Smooth muscle cell (in vitro differentiated cells): ENCODE measurements at regions not wholly inside any gene's neighbourhood (a gene's known extent, or its start where the extent isn't known, plus 50 kb on each side); places are given as distances from the start of the nearest gene placed in this dataset.
A peak's percentile ranks its signal among the peaks of the same experiment; 100 is the strongest.

ENCODE experiments used
- DNase-seq: peaks from one replicate; lab custom pipeline; 2025; ENCODE audit not compliant: unreplicated experiment; lab: John Stamatoyannopoulos, UW
- H2AFZ ChIP-seq: fragments of 200-600 bp; sonication (generic); 2 replicates; pipeline ENCODE4 v1.6.0; 2016; ENCODE audit warnings: antibody characterized with exemption, low read depth, mild to moderate bottlenecking
- H3F3A ChIP-seq: fragments of 200-600 bp; sonication (generic); 2 replicates; pipeline ENCODE4 v1.6.0; 2017; ENCODE audit warnings: antibody characterized with exemption, low read depth
- H3K27ac ChIP-seq: fragments of 200-600 bp; sonication (generic); 2 replicates; pipeline ENCODE4 v1.5.1; 2016; ENCODE audit warnings: low read depth, mild to moderate bottlenecking
- H3K27me3 ChIP-seq: fragments of 200-600 bp; sonication (generic); 2 replicates; pipeline ENCODE4 v1.6.1; 2016; ENCODE audit warnings: low read depth, mild to moderate bottlenecking
- H3K36me3 ChIP-seq: fragments of 200-600 bp; sonication (generic); 2 replicates; pipeline ENCODE4 v1.5.1; 2016; ENCODE audit warnings: low read depth
- H3K4me1 ChIP-seq: fragments of 200-600 bp; sonication (generic); 2 replicates; pipeline ENCODE4 v1.5.1; 2016; ENCODE audit warnings: low read depth
- H3K4me2 ChIP-seq: fragments of 200-600 bp; sonication (generic); 2 replicates; pipeline ENCODE4 v1.6.0; 2016; ENCODE audit warnings: mild to moderate bottlenecking
- H3K4me3 ChIP-seq: fragments of 200-600 bp; sonication (generic); 2 replicates; pipeline ENCODE4 v1.5.1; 2016; ENCODE audit warnings: mild to moderate bottlenecking
- H3K79me2 ChIP-seq: fragments of 200-600 bp; sonication (generic); 2 replicates; pipeline ENCODE4 v1.6.0; 2016; ENCODE audit warnings: low read depth, mild to moderate bottlenecking
- H3K9ac ChIP-seq: fragments of 200-600 bp; sonication (generic); 2 replicates; pipeline ENCODE4 v1.6.0; 2016; ENCODE audit warnings: low read depth
- H3K9me3 ChIP-seq: fragments of 200-600 bp; sonication (generic); replicated peaks from 2 replicates; pipeline ENCODE4 v1.5.1; 2016; ENCODE audit warnings: low read depth
- H4K20me1 ChIP-seq: fragments of 200-600 bp; sonication (generic); 2 replicates; pipeline ENCODE4 v1.6.0; 2016; ENCODE audit warnings: low read depth
- CTCF ChIP-seq: fragments of 200-600 bp; sonication (generic); IDR thresholded peaks from 2 replicates; pipeline ENCODE4 v1.5.1; 2017; ENCODE audit warnings: borderline replicate concordance, mild to moderate bottlenecking, antibody characterized with exemption; ENCODE audit not compliant: insufficient read depth, poor library complexity, severe bottlenecking
- WGBS: methylation state at CpG from one replicate; pipeline ENCODE4 v1.1.7; 2016; ENCODE audit warnings: low lambda C conversion rate; 5-methylcytosine and 5-hydroxymethylcytosine counted together

GRCh38 chr22:48369789-48370507, 1457.7 kb downstream of the BRD1 start:
- H3K36me3 ChIP-seq: no peaks in the 10 kb centered on the region
- H4K20me1 ChIP-seq: no peaks in the 10 kb centered on the region
- WGBS: 26% methylated on average over 16 of the region's 17 CpGs
- no peak for DNase-seq
- TF ChIP-seq CTCF: no peak
- no peaks in the 10 kb centered on the region for H3F3A ChIP-seq
- peaks cover 11% of the 10 kb centered on the region for H3K4me1 ChIP-seq
- no peaks in the 10 kb centered on the region for H3K9me3 ChIP-seq
- H3K9ac ChIP-seq: no peak overlapping the region
- H3K27ac ChIP-seq: no peak overlapping the region
- no peaks in the 10 kb centered on the region for H3K79me2 ChIP-seq
- no peak overlapping the region for H2AFZ ChIP-seq
- peaks cover 2% of the 10 kb centered on the region for H3K27me3 ChIP-seq
- no peak overlapping the region for H3K4me3 ChIP-seq
- H3K4me2 ChIP-seq: peak overlapping the region; percentile 33

GRCh38 chr22:48368975-48369525, 1458.6 kb downstream of the BRD1 start:
- no peaks in the 10 kb centered on the region for H3K9me3 ChIP-seq

GRCh38 chr22:48367731-48368130, 1459.9 kb downstream of the BRD1 start:
- no peak for TF ChIP-seq CTCF
- no peak for DNase-seq
- H3K4me3 ChIP-seq: no peak overlapping the region
- no peaks in the 10 kb centered on the region for H3K36me3 ChIP-seq
- H3K79me2 ChIP-seq: no peaks in the 10 kb centered on the region
- no peaks in the 10 kb centered on the region for H3K27me3 ChIP-seq
- H3K27ac ChIP-seq: no peak overlapping the region
- WGBS: 96% methylated on average over 12 of the region's 12 CpGs
- no peaks in the 10 kb centered on the region for H4K20me1 ChIP-seq
- H3K4me2 ChIP-seq: no peak overlapping the region
- H3K4me1 ChIP-seq: peaks cover 11% of the 10 kb centered on the region
- no peaks in the 10 kb centered on the region for H3K9me3 ChIP-seq
- H3K9ac ChIP-seq: no peak overlapping the region
- H3F3A ChIP-seq: no peaks in the 10 kb centered on the region
- H2AFZ ChIP-seq: no peak overlapping the region

More at GRCh38 chr22:48368975-48369525, 1458.6 kb downstream of the BRD1 start:
- Histone ChIP-seq H3K4me2 (no peak overlapping the region), H3K79me2 (no peaks in the 10 kb centered on the region), H3K27me3 (no peaks in the 10 kb centered on the region), H3K36me3 (no peaks in the 10 kb centered on the region), H3K4me1 (peaks cover 11% of the 10 kb centered on the region), H3K4me3 (no peak overlapping the region), H4K20me1 (no peaks in the 10 kb centered on the region), H3K27ac (no peak overlapping the region), H3F3A (no peaks in the 10 kb centered on the region), H2AFZ (no peak overlapping the region), H3K9ac (no peak overlapping the region)
- TF ChIP-seq CTCF: no peak
- DNase-seq: no peak
- 77% methylated on average over 11 of the region's 11 CpGs for WGBS

- DNase-seq: no peak
- no peaks in the 10 kb centered on the region for H4K20me1 ChIP-seq
These were observed 1461.1 kb downstream of the BRD1 start for GRCh38 chr22:48366591-48366990.

More at GRCh38 chr22:48366591-48366990, 1461.1 kb downstream of the BRD1 start:
- Histone ChIP-seq H3K79me2 (no peaks in the 10 kb centered on the region), H3K36me3 (no peaks in the 10 kb centered on the region), H3K27me3 (no peaks in the 10 kb centered on the region), H3F3A (no peaks in the 10 kb centered on the region), H3K4me1 (peaks cover 11% of the 10 kb centered on the region), H2AFZ (no peak overlapping the region), H3K9ac (no peak overlapping the region), H3K4me3 (no peak overlapping the region), H3K27ac (no peak overlapping the region), H3K9me3 (no peaks in the 10 kb centered on the region), H3K4me2 (no peak overlapping the region)
- TF ChIP-seq CTCF: no peak
- WGBS: 92% methylated on average over 9 of the region's 9 CpGs
